Neuronal stem cell (in vitro differentiated cells): ENCODE measurements at regions not wholly inside any gene's neighbourhood (a gene's known extent, or its start where the extent isn't known, plus 50 kb on each side); places are given as distances from the start of the nearest gene placed in this dataset.

Source experiments
- DNase-seq: peaks from one replicate; pipeline ENCODE4 v3.0.0-alpha.2; 2013; ENCODE audit warnings: low spot score
- H2AFZ ChIP-seq: one replicate; pipeline ENCODE4 v1.6.1; 2013; ENCODE audit warnings: mild to moderate bottlenecking, low read length, inconsistent platforms
- H2AK5ac ChIP-seq: 2 replicates; pipeline ENCODE4 v1.6.1; 2013; ENCODE audit warnings: low read depth, mild to moderate bottlenecking, inconsistent platforms, low read length, moderate library complexity, mixed read lengths
- H2BK120ac ChIP-seq: 2 replicates; pipeline ENCODE4 v1.6.1; 2013; ENCODE audit warnings: low read depth, mild to moderate bottlenecking, inconsistent platforms, low read length, moderate library complexity, mixed read lengths
- H2BK12ac ChIP-seq: one replicate; pipeline ENCODE4 v1.6.1; 2013; ENCODE audit warnings: low read length, inconsistent platforms
- H2BK15ac ChIP-seq: 2 replicates; pipeline ENCODE4 v1.6.1; 2013; ENCODE audit warnings: mild to moderate bottlenecking, low read length, inconsistent platforms, mixed read lengths
- H2BK5ac ChIP-seq: one replicate; pipeline ENCODE4 v1.6.1; 2013; ENCODE audit warnings: inconsistent platforms, mild to moderate bottlenecking, low read length, moderate library complexity
- H3K14ac ChIP-seq: one replicate; pipeline ENCODE4 v1.6.1; 2013; ENCODE audit warnings: low read length, inconsistent platforms
- H3K18ac ChIP-seq: 2 replicates; pipeline ENCODE4 v1.6.1; 2013; ENCODE audit warnings: low read length, inconsistent platforms
- H3K23ac ChIP-seq: 2 replicates; pipeline ENCODE4 v1.6.1; 2013; ENCODE audit warnings: low read depth, mild to moderate bottlenecking, mixed read lengths, low read length, inconsistent platforms; ENCODE audit not compliant: poor library complexity
- H3K27ac ChIP-seq: replicated peaks from 3 replicates; pipeline ENCODE4 v1.5.1; 2013; ENCODE audit warnings: low read length, inconsistent platforms
- H3K27me3 ChIP-seq, 3 experiments: 2 replicates each; pipeline ENCODE4 v1.6.1; 2013; ENCODE audit warnings: low read length in 3 of 3, mild to moderate bottlenecking in 2 of 3, inconsistent platforms in 1 of 3, low read depth in 1 of 3, mixed read lengths in 1 of 3, moderate library complexity in 1 of 3; ENCODE audit not compliant: control insufficient read depth in 3 of 3, insufficient read depth in 3 of 3
- H3K36me3 ChIP-seq, 2 donors: replicated peaks in 1 of 2; 2 replicates each; pipeline ENCODE4 v1.6.1; 2013; ENCODE audit warnings: low read length in 2 of 2; ENCODE audit not compliant: control insufficient read depth in 2 of 2, insufficient read depth in 2 of 2
- H3K4ac ChIP-seq: 2 replicates; pipeline ENCODE4 v1.6.1; 2013; ENCODE audit warnings: inconsistent platforms, mild to moderate bottlenecking, low read length, moderate library complexity
- H3K4me1 ChIP-seq, 2 donors: 1 replicate in 1 of 2; 2 replicates in 1 of 2; pipeline ENCODE4 v1.6.1; 2013; ENCODE audit warnings: low read length in 2 of 2, low read depth in 1 of 2; ENCODE audit not compliant: control insufficient read depth in 2 of 2, insufficient read depth in 1 of 2
- H3K4me2 ChIP-seq: one replicate; pipeline ENCODE4 v1.6.1; 2013; ENCODE audit warnings: mild to moderate bottlenecking, low read length, inconsistent platforms; ENCODE audit not compliant: insufficient read depth, poor library complexity, severe bottlenecking
- H3K4me3 ChIP-seq, 2 donors: 2 replicates each; pipeline ENCODE4 v1.5.1; 2013; ENCODE audit warnings: low read length in 2 of 2, mild to moderate bottlenecking in 2 of 2, inconsistent platforms in 1 of 2, moderate library complexity in 1 of 2
- H3K79me1 ChIP-seq: one replicate; pipeline ENCODE4 v1.6.1; 2013; ENCODE audit warnings: low read depth, mild to moderate bottlenecking, inconsistent platforms, low read length, moderate library complexity
- H3K9ac ChIP-seq: one replicate; pipeline ENCODE4 v1.6.1; 2013; ENCODE audit warnings: mild to moderate bottlenecking, low read depth, low read length, inconsistent platforms; ENCODE audit not compliant: poor library complexity
- H3K9me3 ChIP-seq, 2 donors: replicated peaks in 1 of 2; 2 replicates each; pipeline versions ENCODE3 to v1.6.1; 2013; ENCODE audit warnings: low read length in 2 of 2, mild to moderate bottlenecking in 2 of 2, inconsistent platforms in 1 of 2, low read depth in 1 of 2, mixed read lengths in 1 of 2, moderate library complexity in 1 of 2; ENCODE audit not compliant: control insufficient read depth in 2 of 2, insufficient read depth in 1 of 2
- H4K8ac ChIP-seq: one replicate; pipeline ENCODE4 v1.6.1; 2013; ENCODE audit warnings: low read depth, mild to moderate bottlenecking, inconsistent platforms, low read length, moderate library complexity
- H4K91ac ChIP-seq: one replicate; pipeline ENCODE4 v1.6.1; 2013; ENCODE audit warnings: low read length, low read depth, mild to moderate bottlenecking, inconsistent platforms; ENCODE audit not compliant: poor library complexity
- WGBS, 2 donors: extraction: QIAGEN DNeasy Blood & Tissue Kit; methylation state at CpG; one replicate each; pipeline ENCODE4 v1.1.7; 2013; ENCODE audit warnings: missing lambda C conversion rate in 2 of 2, mixed read lengths in 1 of 2; ENCODE audit not compliant: insufficient read length in 2 of 2, insufficient replicate concordance in 1 of 2; ENCODE audit errors: extremely low coverage in 2 of 2; 5-methylcytosine and 5-hydroxymethylcytosine counted together

- no peaks in the 10 kb centered on the region for H3K79me1 ChIP-seq
- H3K9ac ChIP-seq = no peak overlapping the region
- no peak overlapping the region for H3K4me3 ChIP-seq
- no peak overlapping the region for H3K23ac ChIP-seq
- WGBS, 2 donors = no CpG with 5 or more reads among the region's 6 CpGs
- no peak overlapping the region for H3K4ac ChIP-seq
- no peak overlapping the region for H2BK15ac ChIP-seq
- no peak overlapping the region for H4K8ac ChIP-seq
- H4K91ac ChIP-seq = no peak overlapping the region
- no peak overlapping the region for H3K18ac ChIP-seq
- H3K27ac ChIP-seq = no peak overlapping the region
- no peaks in the 10 kb centered on the region for H3K36me3 ChIP-seq
- no peak overlapping the region for H3K14ac ChIP-seq
- H2AK5ac ChIP-seq = no peak overlapping the region
- no peak for DNase-seq
- H3K4me1 ChIP-seq = no peaks in the 10 kb centered on the region
- no peaks in the 10 kb centered on the region for H3K9me3 ChIP-seq
- H2AFZ ChIP-seq = no peak overlapping the region
- no peak overlapping the region for H2BK120ac ChIP-seq
- H2BK12ac ChIP-seq = no peak overlapping the region
- no peak overlapping the region for H2BK5ac ChIP-seq
- no peaks in the 10 kb centered on the region for H3K27me3 ChIP-seq
- H3K4me2 ChIP-seq = no peak overlapping the region
These were observed 157.4 kb downstream of the FBXO15 start for GRCh38 chr18:73990258-73990657.

- H3K27me3 ChIP-seq = no peaks in the 10 kb centered on the region
- no peak for DNase-seq
- no CpG with 5 or more reads among the region's 2 CpGs for WGBS, 2 donors
- H2BK15ac ChIP-seq = no peak overlapping the region
- no peak overlapping the region for H2AK5ac ChIP-seq
- no peaks in the 10 kb centered on the region for H3K79me1 ChIP-seq
- no peak overlapping the region for H3K4me3 ChIP-seq
- no peak overlapping the region for H3K18ac ChIP-seq
- H3K4me2 ChIP-seq = no peak overlapping the region
- no peaks in the 10 kb centered on the region for H3K4me1 ChIP-seq
- H2AFZ ChIP-seq = no peak overlapping the region
- H4K91ac ChIP-seq = no peak overlapping the region
- H2BK5ac ChIP-seq = no peak overlapping the region
- H3K27ac ChIP-seq = no peak overlapping the region
- H3K14ac ChIP-seq = no peak overlapping the region
- H2BK120ac ChIP-seq = no peak overlapping the region
- H3K23ac ChIP-seq = no peak overlapping the region
- no peak overlapping the region for H2BK12ac ChIP-seq
- no peak overlapping the region for H3K9ac ChIP-seq
- no peaks in the 10 kb centered on the region for H3K36me3 ChIP-seq
- no peak overlapping the region for H3K4ac ChIP-seq
- H4K8ac ChIP-seq = no peak overlapping the region
- no peaks in the 10 kb centered on the region for H3K9me3 ChIP-seq
These were observed 160.2 kb downstream of the FBXO15 start for GRCh38 chr18:73987247-73987980.

GRCh38 chr18:73986711-73987110 lies 160.9 kb downstream of the FBXO15 start:
- no peak overlapping the region for H3K4me2 ChIP-seq

GRCh38 chr18:73985855-73986625 lies 161.6 kb downstream of the FBXO15 start:
- no peak overlapping the region for H3K14ac ChIP-seq
- no peak overlapping the region for H4K91ac ChIP-seq
- H2BK12ac ChIP-seq = no peak overlapping the region
- no peak overlapping the region for H3K9ac ChIP-seq
- no peak overlapping the region for H2BK15ac ChIP-seq
- H2BK120ac ChIP-seq = no peak overlapping the region
- H4K8ac ChIP-seq = no peak overlapping the region
- H2AFZ ChIP-seq = no peak overlapping the region
- H3K4me1 ChIP-seq = no peaks in the 10 kb centered on the region
- no peak overlapping the region for H2AK5ac ChIP-seq
- H3K4me3 ChIP-seq = no peak overlapping the region
- WGBS, 2 donors = no CpG with 5 or more reads among the region's 2 CpGs
- no peaks in the 10 kb centered on the region for H3K9me3 ChIP-seq
- H3K18ac ChIP-seq = no peak overlapping the region
- H3K4ac ChIP-seq = no peak overlapping the region
- no peak overlapping the region for H2BK5ac ChIP-seq
- no peaks in the 10 kb centered on the region for H3K36me3 ChIP-seq
- no peaks in the 10 kb centered on the region for H3K27me3 ChIP-seq
- DNase-seq = no peak
- H3K27ac ChIP-seq = no peak overlapping the region
- H3K4me2 ChIP-seq = no peak overlapping the region
- no peaks in the 10 kb centered on the region for H3K79me1 ChIP-seq
- H3K23ac ChIP-seq = no peak overlapping the region

More at GRCh38 chr18:73986711-73987110, 160.9 kb downstream of the FBXO15 start:
- Histone ChIP-seq H3K9ac (no peak overlapping the region), H3K27ac (no peak overlapping the region), H4K91ac (no peak overlapping the region), H3K4ac (no peak overlapping the region), H3K36me3 (no peaks in the 10 kb centered on the region), H3K9me3 (no peaks in the 10 kb centered on the region), H3K14ac (no peak overlapping the region), H3K79me1 (no peaks in the 10 kb centered on the region), H3K4me1 (no peaks in the 10 kb centered on the region), H3K23ac (no peak overlapping the region), H2BK120ac (no peak overlapping the region), H2BK12ac (no peak overlapping the region), H2BK15ac (no peak overlapping the region), H3K18ac (no peak overlapping the region), H3K4me3 (no peak overlapping the region), H2AFZ (no peak overlapping the region), H4K8ac (no peak overlapping the region), H3K27me3 (no peaks in the 10 kb centered on the region), H2BK5ac (no peak overlapping the region), H2AK5ac (no peak overlapping the region)
- WGBS, 2 donors = no CpG with 5 or more reads among the region's 3 CpGs
- no peak for DNase-seq
